ENCODE measurements at regions not wholly inside any gene's neighbourhood (a gene's known extent, or its start where the extent isn't known, plus 50 kb on each side); places are given as distances from the start of the nearest gene placed in this dataset.

GRCh38 chr5:143533475-143533874 lies 130.0 kb upstream of the NR3C1 start:
- no peak for TF ChIP-seq CTCF (conservative IDR thresholded peaks at IDR 0.05 in 1 of 2, IDR thresholded peaks at IDR 0.05 in 1 of 2; ENCODE audit: low read depth in 1 of 2, low read length in 2 of 2)
- no peak for TF ChIP-seq EZH2 (IDR thresholded peaks at IDR 0.05; ENCODE audit: low read length, missing control alignments)

Data from fibroblast of lung (primary cell).